ENCODE measurements at regions not wholly inside any gene's neighbourhood (a gene's known extent, or its start where the extent isn't known, plus 50 kb on each side); places are given as distances from the start of the nearest gene placed in this dataset.

DNA sequence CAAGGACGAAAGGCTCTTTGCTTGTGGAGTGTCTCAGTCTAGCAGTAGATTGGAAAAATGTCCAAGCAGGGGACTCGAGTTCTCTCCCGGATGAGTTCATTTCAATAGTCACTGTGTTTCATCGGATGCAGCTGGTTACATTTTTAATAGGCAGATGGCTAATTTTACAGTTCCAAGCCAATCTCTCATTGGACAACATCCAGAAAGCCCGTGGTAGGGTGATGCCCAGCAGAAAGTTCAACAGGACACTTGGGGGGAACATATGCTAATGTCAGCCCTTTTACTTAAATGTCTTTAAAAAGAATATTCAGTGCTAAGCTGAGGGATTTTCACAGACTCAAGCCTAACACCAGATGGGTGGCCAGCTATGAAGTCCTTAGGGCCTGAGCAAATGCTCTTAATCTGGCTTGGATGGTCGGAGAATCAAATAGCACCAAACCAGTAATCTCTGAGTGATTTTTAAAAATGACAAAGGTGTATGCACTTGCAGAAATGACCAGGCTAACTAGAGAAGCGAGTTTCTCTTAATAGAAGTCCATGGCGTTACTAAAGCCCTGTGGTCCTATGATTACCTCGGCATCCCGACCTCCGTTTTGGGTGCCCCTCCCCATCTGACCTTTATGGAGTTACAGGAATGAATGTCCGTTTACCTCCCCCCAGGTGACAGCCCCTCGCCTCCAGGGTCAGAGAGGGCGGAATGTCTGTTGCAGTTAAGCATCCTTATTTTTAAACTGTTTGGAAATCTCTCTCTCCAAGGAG, 289.2 kb upstream of the SALL1 start:
- TF ChIP-seq, protein P1, sequence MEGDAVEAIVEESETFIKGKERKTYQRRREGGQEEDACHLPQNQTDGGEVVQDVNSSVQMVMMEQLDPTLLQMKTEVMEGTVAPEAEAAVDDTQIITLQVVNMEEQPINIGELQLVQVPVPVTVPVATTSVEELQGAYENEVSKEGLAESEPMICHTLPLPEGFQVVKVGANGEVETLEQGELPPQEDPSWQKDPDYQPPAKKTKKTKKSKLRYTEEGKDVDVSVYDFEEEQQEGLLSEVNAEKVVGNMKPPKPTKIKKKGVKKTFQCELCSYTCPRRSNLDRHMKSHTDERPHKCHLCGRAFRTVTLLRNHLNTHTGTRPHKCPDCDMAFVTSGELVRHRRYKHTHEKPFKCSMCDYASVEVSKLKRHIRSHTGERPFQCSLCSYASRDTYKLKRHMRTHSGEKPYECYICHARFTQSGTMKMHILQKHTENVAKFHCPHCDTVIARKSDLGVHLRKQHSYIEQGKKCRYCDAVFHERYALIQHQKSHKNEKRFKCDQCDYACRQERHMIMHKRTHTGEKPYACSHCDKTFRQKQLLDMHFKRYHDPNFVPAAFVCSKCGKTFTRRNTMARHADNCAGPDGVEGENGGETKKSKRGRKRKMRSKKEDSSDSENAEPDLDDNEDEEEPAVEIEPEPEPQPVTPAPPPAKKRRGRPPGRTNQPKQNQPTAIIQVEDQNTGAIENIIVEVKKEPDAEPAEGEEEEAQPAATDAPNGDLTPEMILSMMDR (IDR thresholded peaks at IDR 0.05; ENCODE audit: control extremely low read depth, extremely low read depth) = no peak
- peaks cover 0 to 55% (median 41%) of the 10 kb centered on the region in 3 donors for H3K27me3 ChIP-seq (ENCODE audit: control insufficient read depth in 3 of 3, insufficient read depth in 3 of 3, low read length in 2 of 3)

DNA sequence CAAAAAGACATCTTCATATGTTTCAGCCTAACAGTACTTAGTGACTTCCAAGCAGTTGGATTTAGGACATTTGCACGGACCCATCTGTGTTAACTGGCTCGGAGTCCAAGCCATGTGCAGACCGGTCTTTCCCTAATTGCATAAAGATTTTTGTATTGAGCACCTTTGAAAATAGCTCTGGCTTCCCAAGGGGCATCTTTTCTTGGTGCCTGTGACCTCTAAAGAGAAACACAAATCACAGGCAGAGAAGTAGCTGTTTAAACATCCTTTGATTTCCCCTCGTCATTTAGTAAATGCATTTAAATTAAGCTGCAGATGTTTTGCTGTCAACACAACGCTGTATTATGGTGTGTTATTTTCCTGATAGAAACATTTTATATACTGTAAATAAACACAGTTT, 288.2 kb upstream of the SALL1 start:
- no peaks in the 10 kb centered on the region for H3K9me3 ChIP-seq (ENCODE audit: control insufficient read depth in 4 of 4, insufficient read depth in 3 of 4, low read length in 3 of 4)
- no peak overlapping the region for H3K4me3 ChIP-seq
- no peak for DNase-seq
- no peak for ATAC-seq (ENCODE audit: insufficient read depth, low FRiP score)
- H3K36me3 ChIP-seq (ENCODE audit: control insufficient read depth in 4 of 4, insufficient read depth in 4 of 4, low read length in 4 of 4) = no peaks in the 10 kb centered on the region
- WGBS, 2 donors = 58 to 65% methylated on average over 5 of the region's 5 CpGs
- peaks cover 0 to 55% (median 37%) of the 10 kb centered on the region in 3 donors for H3K27me3 ChIP-seq (ENCODE audit: control insufficient read depth in 3 of 3, insufficient read depth in 3 of 3, low read length in 2 of 3)
- TF ChIP-seq, protein P1 (IDR thresholded peaks at IDR 0.05; ENCODE audit: control extremely low read depth, extremely low read depth) = no peak
- no peaks in the 10 kb centered on the region for H3K4me1 ChIP-seq (ENCODE audit: control insufficient read depth in 5 of 5, insufficient read depth in 5 of 5, low read length in 5 of 5)
- no peak overlapping the region for H3K9ac ChIP-seq (ENCODE audit: insufficient read depth in 1 of 2, low read length in 2 of 2)
- H3K27ac ChIP-seq (ENCODE audit: low read depth in 1 of 2, low read length in 1 of 2) = no peak overlapping the region

More for the DNA sequence above, 289.2 kb upstream of the SALL1 start:
- DNase-seq (peak in 2 of 3 donors; percentile 1 to 4), ATAC-seq (ENCODE audit: insufficient read depth, low FRiP score) (no peak)
- Histone ChIP-seq H3K4me1 (ENCODE audit: control insufficient read depth in 5 of 5, insufficient read depth in 5 of 5, low read length in 5 of 5) (no peaks in the 10 kb centered on the region), H3K4me3 (no peak overlapping the region), H3K36me3 (ENCODE audit: control insufficient read depth in 4 of 4, insufficient read depth in 4 of 4, low read length in 4 of 4) (no peaks in the 10 kb centered on the region), H3K9ac (ENCODE audit: insufficient read depth in 1 of 2, low read length in 2 of 2) (no peak overlapping the region), H3K27ac (ENCODE audit: low read depth in 1 of 2, low read length in 1 of 2) (no peak overlapping the region), H3K9me3 (ENCODE audit: control insufficient read depth in 4 of 4, insufficient read depth in 3 of 4, low read length in 3 of 4) (no peaks in the 10 kb centered on the region)
- 18 to 19% methylated on average over 14 of the region's 14 CpGs for WGBS, 2 donors

DNA sequence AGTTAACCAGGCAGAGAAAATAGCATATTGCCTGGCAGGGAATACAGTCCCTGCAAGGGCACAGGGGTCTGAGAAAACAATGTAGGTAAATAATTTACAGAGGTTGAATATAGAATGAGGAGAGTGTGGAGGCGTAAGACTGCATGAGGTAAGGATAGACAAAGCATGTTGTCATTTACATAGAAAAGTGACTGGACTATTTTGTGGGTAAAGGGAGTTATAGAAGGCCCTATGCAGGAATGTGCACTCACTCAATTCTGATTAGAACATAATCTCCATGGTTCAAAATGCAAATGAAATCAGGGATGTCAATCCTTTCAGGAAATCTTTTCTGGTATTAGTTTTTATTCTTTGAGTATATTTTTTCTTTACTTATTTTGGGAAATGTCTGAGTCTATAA, 285.7 kb upstream of the SALL1 start:
- TF ChIP-seq, protein P1 (IDR thresholded peaks at IDR 0.05; ENCODE audit: control extremely low read depth, extremely low read depth) = no peak
- H3K27me3 ChIP-seq (ENCODE audit: control insufficient read depth in 3 of 3, insufficient read depth in 3 of 3, low read length in 2 of 3) = peaks cover 0 to 39% (median 24%) of the 10 kb centered on the region in 3 donors
- DNase-seq (no peak), ATAC-seq (ENCODE audit: insufficient read depth, low FRiP score) (no peak)
- H3K9ac ChIP-seq (ENCODE audit: insufficient read depth in 1 of 2, low read length in 2 of 2) = no peak overlapping the region
- WGBS, 2 donors = 89 to 96% methylated on average over 1 of the region's 1 CpG
- H3K9me3 ChIP-seq (ENCODE audit: control insufficient read depth in 4 of 4, insufficient read depth in 3 of 4, low read length in 3 of 4) = no peaks in the 10 kb centered on the region
- H3K36me3 ChIP-seq (ENCODE audit: control insufficient read depth in 4 of 4, insufficient read depth in 4 of 4, low read length in 4 of 4) = no peaks in the 10 kb centered on the region
- no peaks in the 10 kb centered on the region for H3K4me1 ChIP-seq (ENCODE audit: control insufficient read depth in 5 of 5, insufficient read depth in 5 of 5, low read length in 5 of 5)
- H3K27ac ChIP-seq (ENCODE audit: low read depth in 1 of 2, low read length in 1 of 2) = no peak overlapping the region
- no peak overlapping the region for H3K4me3 ChIP-seq

All from lung (tissue), 11 donors.